Dedifferentiated amniotic fluid mesenchymal stem cell (primary cell): ENCODE measurements at regions not wholly inside any gene's neighbourhood (a gene's known extent, or its start where the extent isn't known, plus 50 kb on each side); places are given as distances from the start of the nearest gene placed in this dataset.

Experiments
- DNase-seq: peaks from one replicate; pipeline ENCODE4 v3.0.0-alpha.2; 2016; ENCODE audit errors: extremely low spot score

DNA sequence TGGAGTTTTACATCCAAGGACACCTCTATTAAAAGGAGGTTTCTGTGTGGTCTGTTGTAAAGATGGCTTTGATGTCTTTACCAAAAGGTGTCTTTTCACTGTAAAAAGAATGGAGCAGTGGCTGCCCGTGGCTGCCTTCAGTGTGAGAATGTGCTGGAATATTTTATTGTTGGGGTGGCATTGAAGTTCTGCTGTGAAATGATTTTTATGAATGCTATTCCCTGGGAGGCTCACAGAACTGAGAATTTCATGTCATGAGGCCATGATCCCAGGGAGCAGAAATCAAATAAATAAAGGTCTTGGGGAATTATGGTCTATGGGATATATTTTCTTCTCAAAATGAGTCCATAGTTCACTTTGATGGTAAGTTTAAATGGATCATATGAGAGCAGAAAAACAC, 425.2 kb upstream of the ZNF608 start:
- DNase-seq = no peak

- no peak for DNase-seq
Observed at GRCh38 chr5:125175348-125176004, 429.0 kb upstream of the ZNF608 start.

- DNase-seq = no peak
Observed at GRCh38 chr5:125176005-125176390, 429.6 kb upstream of the ZNF608 start.

DNA sequence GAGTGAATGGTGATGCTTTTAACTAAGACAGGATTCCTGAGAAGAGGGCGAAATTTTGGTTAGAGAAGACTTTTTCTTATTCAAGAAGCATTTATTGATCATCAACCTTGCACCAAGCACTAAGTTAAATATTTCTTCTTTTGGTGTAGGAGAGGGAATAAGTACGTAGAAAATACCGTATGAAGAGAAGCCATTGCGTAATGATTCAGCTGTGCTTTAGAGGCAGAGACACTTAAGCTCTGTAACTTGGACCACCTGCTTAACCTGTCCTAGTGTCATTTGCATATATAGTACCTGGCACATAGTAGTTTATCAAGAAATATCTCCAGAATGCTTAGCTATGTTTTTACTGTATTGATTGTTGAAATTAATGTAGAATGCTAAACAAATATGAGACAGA, 430.9 kb upstream of the ZNF608 start:
- no peak for DNase-seq

GRCh38 chr5:125179612-125180011, 433.2 kb upstream of the ZNF608 start:
- no peak for DNase-seq

- no peak for DNase-seq
Observed at GRCh38 chr5:125180231-125180829, 433.9 kb upstream of the ZNF608 start.

DNA sequence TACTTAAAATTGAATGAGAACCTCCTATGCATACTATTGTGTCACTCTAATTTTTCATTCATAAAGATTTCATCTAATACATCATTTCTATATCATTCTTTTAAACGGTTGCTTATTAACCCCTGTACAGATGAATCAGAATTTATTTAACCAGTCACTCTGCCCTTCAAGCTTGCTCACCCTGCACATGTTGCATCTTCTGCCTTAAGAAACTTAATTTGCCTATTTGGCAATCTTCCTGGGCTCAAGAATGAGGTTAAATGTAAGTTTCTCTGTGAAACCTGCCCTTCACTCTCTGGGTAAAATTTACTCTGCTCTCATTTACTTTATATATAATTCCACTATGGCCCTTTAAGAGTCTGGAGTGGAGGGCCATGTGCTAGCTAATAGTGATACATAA, 434.7 kb upstream of the ZNF608 start:
- DNase-seq = no peak

- no peak for DNase-seq
Observed at GRCh38 chr5:125181955-125182354, 435.5 kb upstream of the ZNF608 start.

GRCh38 chr5:125185740-125186139, 439.3 kb upstream of the ZNF608 start:
- DNase-seq = no peak

DNA sequence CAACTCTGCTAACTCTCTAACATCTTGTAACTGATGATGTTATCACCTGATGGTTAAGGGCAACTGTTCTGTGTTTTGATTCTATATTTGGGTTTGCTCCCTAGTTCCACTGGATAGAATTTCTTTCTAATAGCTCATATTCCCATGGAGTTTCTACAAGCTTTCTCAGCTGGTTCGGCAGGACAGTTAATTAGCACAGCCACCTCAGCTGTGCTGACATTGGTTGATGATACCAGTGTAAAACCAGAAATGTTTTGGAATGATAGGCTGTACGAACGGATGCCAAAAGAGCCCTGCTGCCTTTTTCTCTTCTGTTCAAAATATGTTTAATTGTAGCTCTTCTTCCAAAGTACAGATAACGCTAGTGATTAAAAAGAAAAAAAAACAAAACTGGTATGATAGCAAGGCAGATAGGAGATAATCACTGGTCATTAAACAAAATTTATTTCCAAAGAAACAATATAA, 440.5 kb upstream of the ZNF608 start:
- no peak for DNase-seq

DNA sequence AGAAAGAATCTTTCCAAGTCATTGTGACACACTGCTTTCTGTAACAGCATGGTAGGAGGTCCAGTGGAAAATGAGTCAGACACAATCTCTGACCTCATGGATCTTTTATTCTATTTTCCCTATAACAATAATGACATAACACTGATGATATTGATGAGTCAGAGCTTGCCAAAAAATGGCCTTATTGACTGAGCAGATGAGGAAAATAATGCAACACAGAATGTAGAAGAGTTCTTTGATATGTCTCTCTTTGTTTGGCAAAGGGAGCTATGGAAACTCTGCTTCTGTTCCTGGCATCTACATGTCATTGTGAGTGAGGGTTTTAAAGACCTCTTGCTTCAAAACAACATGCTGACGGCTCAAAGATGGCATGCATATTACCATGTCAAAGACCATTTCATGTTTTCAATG, 443.1 kb upstream of the ZNF608 start:
- DNase-seq = no peak

GRCh38 chr5:125190232-125191087, 444.0 kb upstream of the ZNF608 start:
- peak; percentile 19 for DNase-seq

- no peak for DNase-seq
Observed at GRCh38 chr5:125194883-125195282, 448.4 kb upstream of the ZNF608 start.

- no peak for DNase-seq
Observed at GRCh38 chr5:125196481-125197111, 450.2 kb upstream of the ZNF608 start.

DNA sequence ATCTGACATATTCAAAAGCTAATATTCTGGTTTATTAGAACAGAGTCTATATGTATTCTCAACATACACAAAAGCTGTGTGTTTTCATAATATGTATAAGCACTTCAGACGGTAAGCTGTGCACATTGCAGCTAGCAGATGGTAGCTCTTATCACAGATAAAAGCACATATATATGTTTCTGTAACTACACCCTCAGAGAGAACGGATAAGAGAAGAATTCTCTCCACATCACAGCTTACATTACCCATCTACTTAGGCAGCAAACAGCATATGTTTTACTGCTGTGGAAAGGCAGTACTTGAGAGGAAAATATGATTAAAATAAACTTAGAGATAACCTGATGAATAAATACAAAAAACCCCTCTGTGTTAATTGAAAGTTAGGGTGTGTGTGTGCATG, 450.9 kb upstream of the ZNF608 start:
- DNase-seq = no peak

- DNase-seq = peak; percentile 86
Observed at GRCh38 chr5:125198270-125198974, 452.0 kb upstream of the ZNF608 start.

- DNase-seq = no peak
Observed at GRCh38 chr5:125199373-125199772, 452.9 kb upstream of the ZNF608 start.

DNA sequence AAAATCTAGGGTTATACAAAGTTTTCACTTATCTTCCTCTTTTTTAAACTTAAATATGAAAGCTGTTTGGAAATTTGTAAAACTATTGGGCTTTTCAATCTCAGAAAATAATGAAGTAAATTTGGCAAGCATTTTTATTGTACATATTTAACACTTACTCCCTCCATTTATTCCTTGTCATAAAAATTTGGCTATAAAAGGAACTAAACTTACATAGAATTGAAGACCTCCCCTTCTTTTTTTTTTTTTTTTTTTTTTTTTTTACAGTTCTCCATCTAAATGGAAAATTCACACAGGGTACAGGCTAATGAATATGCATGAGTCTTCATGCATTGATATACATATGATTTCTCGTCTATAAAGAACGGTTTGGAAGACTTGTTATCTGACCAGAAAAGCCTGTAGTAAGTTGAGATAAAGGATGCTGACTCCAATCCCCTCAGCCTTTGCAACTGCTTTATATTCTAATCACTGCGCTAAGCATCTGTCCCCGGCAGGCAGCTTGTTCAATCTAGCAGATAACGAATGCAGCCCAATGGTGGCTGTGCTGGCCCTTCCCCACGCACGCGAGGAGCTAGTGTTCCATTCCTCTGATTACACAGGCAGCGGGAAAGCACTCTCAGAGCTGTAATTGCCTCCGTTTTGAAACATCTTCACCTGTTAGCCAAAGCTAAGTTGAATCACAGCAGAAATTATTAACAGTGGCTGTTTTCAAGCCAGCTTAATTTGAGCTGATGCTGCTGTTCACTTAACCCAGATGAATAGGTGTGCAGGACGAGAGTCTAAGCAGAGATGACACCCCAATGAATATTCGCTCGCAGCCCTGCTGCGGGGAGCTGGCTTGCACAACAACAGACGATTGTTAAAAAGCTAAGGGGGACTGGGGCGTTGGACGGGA, 453.8 kb upstream of the ZNF608 start:
- no peak for DNase-seq

DNA sequence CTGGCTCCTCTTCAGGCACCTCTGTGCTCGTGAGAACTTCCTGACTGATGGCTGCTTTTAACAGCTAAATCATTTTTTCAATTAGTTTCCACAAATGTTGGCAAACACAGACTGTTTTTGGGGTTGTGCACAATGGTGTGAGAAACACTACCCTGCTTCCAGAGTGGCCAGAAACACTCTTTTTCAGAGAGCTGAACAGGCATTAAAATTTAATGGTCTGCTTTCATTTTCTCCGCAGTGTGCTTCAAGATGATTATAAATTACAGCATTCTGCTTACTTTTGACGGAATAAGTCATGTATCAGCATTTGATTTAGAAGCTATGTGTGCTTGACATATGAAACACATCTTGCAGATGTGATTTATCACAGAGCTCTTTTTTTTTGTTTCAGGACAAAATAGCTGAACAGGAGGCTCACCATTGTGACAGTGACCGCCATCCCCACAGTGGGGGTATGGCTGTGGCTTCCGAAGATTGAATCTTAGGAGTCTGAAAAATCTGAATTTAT, 454.5 kb upstream of the ZNF608 start:
- no peak for DNase-seq

DNA sequence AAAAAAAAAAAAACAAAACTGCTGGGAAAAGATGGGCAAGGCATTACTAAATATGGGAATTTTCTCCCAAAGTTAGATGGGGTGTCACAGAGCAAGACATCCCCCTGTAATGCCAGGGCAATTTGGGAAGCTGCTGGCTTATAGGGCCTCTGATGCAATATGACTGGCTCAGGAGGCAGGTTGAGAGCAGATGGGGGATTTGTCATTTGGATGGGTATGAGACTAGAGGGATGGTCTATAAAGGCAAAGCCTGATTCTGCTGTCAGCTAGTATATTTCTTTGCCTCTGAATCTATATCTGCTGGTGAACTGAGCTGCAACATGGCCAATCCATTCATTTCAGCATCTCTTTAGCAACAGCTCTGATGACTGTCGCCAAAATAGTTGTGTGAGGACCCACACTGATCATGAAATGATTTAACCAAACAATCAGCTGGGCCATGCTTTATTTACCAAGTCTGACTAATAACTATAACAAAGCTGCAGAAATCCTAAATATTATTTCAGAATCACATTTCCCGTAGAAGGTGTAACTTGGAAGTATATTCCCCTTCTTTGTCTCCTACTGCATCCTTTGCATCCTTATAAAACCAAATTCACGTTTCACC, 455.1 kb upstream of the ZNF608 start:
- no peak for DNase-seq
